ENCODE measurements at regions not wholly inside any gene's neighbourhood (a gene's known extent, or its start where the extent isn't known, plus 50 kb on each side); places are given as distances from the start of the nearest gene placed in this dataset.

- no peaks in the 10 kb centered on the region for H3K4me1 ChIP-seq
- ATAC-seq, result no peak
- no peaks in the 10 kb centered on the region for H3K36me3 ChIP-seq
- H3K27me3 ChIP-seq (ENCODE audit: low read depth), result no peaks in the 10 kb centered on the region
- DNase-seq, result no peak
- H3K9me3 ChIP-seq, result peaks cover 8% of the 10 kb centered on the region
- TF ChIP-seq CTCF (IDR thresholded peaks at IDR 0.05), result no peak
- H3K27ac ChIP-seq, result no peak overlapping the region
- intact Hi-C loops (cut with DNase I), result no loop called here
- H3K4me3 ChIP-seq, result no peak overlapping the region
Measured at GRCh38 chr4:23392860-23393458, 496.9 kb downstream of the PPARGC1A start.

- no peak for DNase-seq
- Histone ChIP-seq H3K27me3 (ENCODE audit: low read depth) (no peaks in the 10 kb centered on the region), H3K27ac (no peak overlapping the region), H3K4me3 (no peak overlapping the region), H3K4me1 (no peaks in the 10 kb centered on the region), H3K9me3 (peaks cover 8% of the 10 kb centered on the region), H3K36me3 (no peaks in the 10 kb centered on the region)
- intact Hi-C loops (cut with DNase I), result no loop called here
- TF ChIP-seq CTCF (IDR thresholded peaks at IDR 0.05), result no peak
- ATAC-seq, result no peak
Measured at GRCh38 chr4:23390246-23390645, 499.6 kb downstream of the PPARGC1A start.

GRCh38 chr4:23388699-23389395, 501.0 kb downstream of the PPARGC1A start:
- intact Hi-C loops (cut with DNase I), result no loop called here
- no peak for TF ChIP-seq CTCF (IDR thresholded peaks at IDR 0.05)
- H3K36me3 ChIP-seq, result no peaks in the 10 kb centered on the region

DNA sequence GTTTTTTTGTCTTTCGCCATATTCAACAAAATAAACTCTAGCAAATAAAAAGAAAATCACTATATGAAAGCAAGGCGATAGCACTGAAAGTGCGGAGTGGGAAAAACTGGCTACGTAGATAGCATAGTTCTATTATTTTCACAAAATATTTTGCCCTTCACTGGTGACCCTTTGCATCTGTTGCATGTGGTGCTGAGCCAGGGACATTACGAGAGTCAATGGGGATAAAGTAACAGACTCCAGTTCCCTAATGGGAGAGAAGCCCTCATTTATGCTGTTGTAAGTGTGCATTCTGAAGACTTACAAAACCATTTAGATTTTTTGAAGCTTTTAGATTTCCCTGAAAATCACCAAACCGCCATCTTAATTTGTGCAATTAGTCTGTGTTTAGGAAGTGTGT, 501.6 kb downstream of the PPARGC1A start:
- no peak for TF ChIP-seq CTCF (IDR thresholded peaks at IDR 0.05)
- peak in 1 of 2 donors; percentile 38 for ATAC-seq

More at GRCh38 chr4:23388699-23389395, 501.0 kb downstream of the PPARGC1A start:
- Histone ChIP-seq H3K4me1 (no peaks in the 10 kb centered on the region), H3K27ac (no peak overlapping the region), H3K27me3 (ENCODE audit: low read depth) (no peaks in the 10 kb centered on the region), H3K9me3 (peaks cover 4% of the 10 kb centered on the region), H3K4me3 (no peak overlapping the region)
- DNase-seq (no peak), ATAC-seq (no peak)

DNA sequence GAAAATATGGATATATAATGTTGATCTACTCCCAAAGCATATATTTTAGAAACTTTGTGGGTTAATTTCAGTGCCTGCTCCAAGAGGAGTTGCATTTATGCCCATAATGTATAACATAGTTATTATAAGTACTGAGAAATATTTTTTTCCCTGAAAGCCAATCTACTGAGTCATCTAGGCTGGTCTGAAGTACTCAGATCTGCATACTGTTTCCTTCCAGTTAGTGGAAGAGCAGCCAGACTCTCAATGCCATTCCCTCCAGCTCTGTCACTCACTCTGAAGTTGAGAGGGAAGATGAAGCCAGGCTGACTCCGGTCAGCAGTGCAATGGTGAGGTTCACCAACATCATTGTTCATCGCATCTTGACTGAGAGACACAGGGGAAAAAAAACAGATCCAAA, 505.1 kb downstream of the PPARGC1A start:
- no peak for TF ChIP-seq CTCF (IDR thresholded peaks at IDR 0.05)
- intact Hi-C loops (cut with DNase I), result no loop called here

More for the DNA sequence above, 501.6 kb downstream of the PPARGC1A start:
- H3K4me3 ChIP-seq, result no peak overlapping the region
- H3K36me3 ChIP-seq, result no peaks in the 10 kb centered on the region
- H3K4me1 ChIP-seq, result no peaks in the 10 kb centered on the region
- DNase-seq, result no peak
- H3K9me3 ChIP-seq, result no peaks in the 10 kb centered on the region
- no peak overlapping the region for H3K27ac ChIP-seq
- intact Hi-C loops (cut with DNase I), result no loop called here
- no peaks in the 10 kb centered on the region for H3K27me3 ChIP-seq (ENCODE audit: low read depth)

More for the DNA sequence above, 505.1 kb downstream of the PPARGC1A start:
- no peaks in the 10 kb centered on the region for H3K4me1 ChIP-seq
- H3K9me3 ChIP-seq, result no peaks in the 10 kb centered on the region
- ATAC-seq (peak in 1 of 2 donors; percentile 26), DNase-seq (no peak)
- H3K27ac ChIP-seq, result no peak overlapping the region
- H3K4me3 ChIP-seq, result no peak overlapping the region
- no peaks in the 10 kb centered on the region for H3K27me3 ChIP-seq (ENCODE audit: low read depth)
- H3K36me3 ChIP-seq, result no peaks in the 10 kb centered on the region
